Kidney (tissue), 13 donors: ENCODE measurements at regions not wholly inside any gene's neighbourhood (a gene's known extent, or its start where the extent isn't known, plus 50 kb on each side); places are given as distances from the start of the nearest gene placed in this dataset.

Experiments used
- DNase-seq, 5 donors: peaks; one replicate each; pipeline ENCODE4 v3.0.0-alpha.2; 2013 to 2020
- FAIRE-seq: peaks from 2 replicates; lab custom pipeline; 2012; peaks lifted over from hg19 to GRCh38; lab: Jason Lieb, UNC
- H3K27ac ChIP-seq, 2 donors: one replicate each; pipeline ENCODE4 v1.7.0; 2013; ENCODE audit warnings: low read depth in 2 of 2, low read length in 2 of 2, inconsistent platforms in 1 of 2
- H3K27me3 ChIP-seq: one replicate; pipeline ENCODE4 v1.7.1; 2013; ENCODE audit warnings: low read length, inconsistent platforms; ENCODE audit not compliant: control insufficient read depth, insufficient read depth
- H3K36me3 ChIP-seq, 3 donors: one replicate each; pipeline versions ENCODE4 v1.7.0 to v1.7.1; 2013; ENCODE audit warnings: low read length in 3 of 3, control low read depth in 1 of 3, inconsistent platforms in 1 of 3; ENCODE audit not compliant: insufficient read depth in 3 of 3, control insufficient read depth in 2 of 3
- H3K4me1 ChIP-seq, 3 donors: one replicate each; pipeline versions ENCODE4 v1.7.0 to v1.7.1; 2013; ENCODE audit warnings: low read length in 3 of 3, inconsistent platforms in 1 of 3, low read depth in 1 of 3; ENCODE audit not compliant: control insufficient read depth in 2 of 3, insufficient read depth in 2 of 3
- H3K4me3 ChIP-seq, 3 donors: one replicate each; pipeline versions ENCODE4 v1.7.0 to v1.8.1; 2013; ENCODE audit warnings: low read length in 3 of 3, control low read depth in 1 of 3, inconsistent platforms in 1 of 3
- H3K9ac ChIP-seq, 3 donors: one replicate each; pipeline versions ENCODE4 v1.7.0 to v1.7.1; 2013; ENCODE audit warnings: low read length in 3 of 3, control low read depth in 1 of 3, inconsistent platforms in 1 of 3
- H3K9me3 ChIP-seq, 3 donors: one replicate each; pipeline versions ENCODE4 v1.7.0 to v1.7.1; 2013; ENCODE audit warnings: low read length in 3 of 3, control low read depth in 1 of 3, inconsistent platforms in 1 of 3; ENCODE audit not compliant: control insufficient read depth in 2 of 3, insufficient read depth in 1 of 3
- CTCF ChIP-seq: IDR thresholded peaks from 3 replicates; pipeline ENCODE4 v1.5.1; 2012; ENCODE audit warnings: mild to moderate bottlenecking, moderate library complexity, borderline replicate concordance; ENCODE audit not compliant: insufficient read depth; ENCODE audit errors: extremely low read depth
- intact Hi-C: fragments of 100-400 bp; cut with DNase I; formaldehyde crosslinking; loops from one replicate; pipeline ENCODE4 v1.11.1; 2022
- donor health status: control.
- donor health status: control.
- donor health status: control.
- donor health status: control.
- donor health status: control.
- donor health status: DM: yes; HTN: yes; CAD: no.
- donor health status: Normal renal cell carcinoma (clear cell type).

GRCh38 chr17:77838748-77839697 is 119.5 kb upstream of the TNRC6C start:
- H3K36me3 ChIP-seq = no peaks in the 10 kb centered on the region
- no peak overlapping the region for H3K4me3 ChIP-seq
- TF ChIP-seq CTCF = no peak
- no peak overlapping the region for H3K27ac ChIP-seq
- no peak for FAIRE-seq
- intact Hi-C loops = no loop called here
- H3K27me3 ChIP-seq = no peaks in the 10 kb centered on the region
- DNase-seq = no peak
- H3K4me1 ChIP-seq = peaks cover 0 to 2% (median 0%) of the 10 kb centered on the region in 3 donors
- no peak overlapping the region for H3K9ac ChIP-seq
- H3K9me3 ChIP-seq = no peaks in the 10 kb centered on the region

GRCh38 chr17:77839698-77840512 is 118.6 kb upstream of the TNRC6C start:
- Histone ChIP-seq H3K27me3 (no peaks in the 10 kb centered on the region), H3K27ac (no peak overlapping the region), H3K9me3 (no peaks in the 10 kb centered on the region), H3K4me3 (no peak overlapping the region), H3K36me3 (no peaks in the 10 kb centered on the region), H3K9ac (no peak overlapping the region), H3K4me1 (peaks cover 0 to 2% (median 0%) of the 10 kb centered on the region in 3 donors)
- intact Hi-C loops = no loop called here
- no peak for TF ChIP-seq CTCF
- no peak for FAIRE-seq
- no peak for DNase-seq

- H3K9me3 ChIP-seq = no peaks in the 10 kb centered on the region
- no peaks in the 10 kb centered on the region for H3K36me3 ChIP-seq
- TF ChIP-seq CTCF = no peak
- no peaks in the 10 kb centered on the region for H3K27me3 ChIP-seq
- H3K9ac ChIP-seq = no peak overlapping the region
- DNase-seq = no peak
- intact Hi-C loops = no loop called here
- H3K4me3 ChIP-seq = no peak overlapping the region
- FAIRE-seq = no peak
- peaks cover 0 to 2% (median 0%) of the 10 kb centered on the region in 3 donors for H3K4me1 ChIP-seq
- H3K27ac ChIP-seq = no peak overlapping the region
These were observed 117.9 kb upstream of the TNRC6C start for GRCh38 chr17:77840513-77841165.
